Adipocyte (in vitro differentiated cells): ENCODE measurements at regions not wholly inside any gene's neighbourhood (a gene's known extent, or its start where the extent isn't known, plus 50 kb on each side); places are given as distances from the start of the nearest gene placed in this dataset.

Experiments used
- DNase-seq: peaks from one replicate; pipeline ENCODE4 v3.0.0-alpha.2; 2015; ENCODE audit warnings: low read depth
- H3K27me3 ChIP-seq: replicated peaks from 2 replicates; pipeline ENCODE4 v1.7.0; 2013; ENCODE audit warnings: mild to moderate bottlenecking, low read length, moderate library complexity; ENCODE audit not compliant: control insufficient read depth, insufficient read depth
- H3K36me3 ChIP-seq: 2 replicates; pipeline ENCODE4 v1.7.0; 2013; ENCODE audit warnings: low read length, mild to moderate bottlenecking, moderate library complexity; ENCODE audit not compliant: control insufficient read depth, insufficient read depth, severe bottlenecking
- H3K4me1 ChIP-seq: 2 replicates; pipeline ENCODE4 v1.7.0; 2013; ENCODE audit warnings: mild to moderate bottlenecking, low read length, moderate library complexity; ENCODE audit not compliant: control insufficient read depth, insufficient read depth
- H3K4me3 ChIP-seq: 2 replicates; pipeline ENCODE4 v1.7.0; 2013; ENCODE audit warnings: mild to moderate bottlenecking, low read length, moderate library complexity
- H3K9ac ChIP-seq: 2 replicates; pipeline ENCODE4 v1.7.0; 2013; ENCODE audit warnings: mild to moderate bottlenecking, low read length, moderate library complexity
- H3K9me3 ChIP-seq: 2 replicates; pipeline ENCODE4 v1.7.0; 2013; ENCODE audit warnings: mild to moderate bottlenecking, low read length, moderate library complexity; ENCODE audit not compliant: control insufficient read depth

- no peaks in the 10 kb centered on the region for H3K9me3 ChIP-seq
- no peaks in the 10 kb centered on the region for H3K4me1 ChIP-seq
- no peaks in the 10 kb centered on the region for H3K27me3 ChIP-seq
- H3K36me3 ChIP-seq: no peaks in the 10 kb centered on the region
- H3K4me3 ChIP-seq: no peak overlapping the region
- no peak overlapping the region for H3K9ac ChIP-seq
- no peak for DNase-seq
Observed at GRCh38 chr13:74530011-74530410, 395.8 kb upstream of the KLF12 start.

GRCh38 chr13:74528734-74529513 lies 394.7 kb upstream of the KLF12 start:
- peak; percentile 43 for DNase-seq

GRCh38 chr13:74523057-74523456 lies 388.9 kb upstream of the KLF12 start:
- Histone ChIP-seq H3K27me3 (no peaks in the 10 kb centered on the region), H3K9ac (no peak overlapping the region), H3K36me3 (no peaks in the 10 kb centered on the region), H3K4me3 (no peak overlapping the region), H3K9me3 (no peaks in the 10 kb centered on the region), H3K4me1 (peaks cover 9% of the 10 kb centered on the region)
- DNase-seq: no peak

More at GRCh38 chr13:74528734-74529513, 394.7 kb upstream of the KLF12 start:
- H3K27me3 ChIP-seq: no peaks in the 10 kb centered on the region
- no peaks in the 10 kb centered on the region for H3K4me1 ChIP-seq
- no peak overlapping the region for H3K4me3 ChIP-seq
- H3K9ac ChIP-seq: no peak overlapping the region
- H3K36me3 ChIP-seq: no peaks in the 10 kb centered on the region
- no peaks in the 10 kb centered on the region for H3K9me3 ChIP-seq

GRCh38 chr13:74511523-74511922 lies 377.3 kb upstream of the KLF12 start:
- H3K27me3 ChIP-seq: no peaks in the 10 kb centered on the region
- H3K4me1 ChIP-seq: no peaks in the 10 kb centered on the region
- no peaks in the 10 kb centered on the region for H3K36me3 ChIP-seq
- no peak overlapping the region for H3K4me3 ChIP-seq
- H3K9ac ChIP-seq: no peak overlapping the region
- no peak for DNase-seq
- H3K9me3 ChIP-seq: peaks cover 6% of the 10 kb centered on the region

GRCh38 chr13:74487091-74487722 lies 353.0 kb upstream of the KLF12 start:
- Histone ChIP-seq H3K9ac (no peak overlapping the region), H3K4me1 (peaks cover 11% of the 10 kb centered on the region), H3K27me3 (no peaks in the 10 kb centered on the region), H3K4me3 (no peak overlapping the region), H3K36me3 (no peaks in the 10 kb centered on the region), H3K9me3 (no peaks in the 10 kb centered on the region)
- peak; percentile 15 for DNase-seq

GRCh38 chr13:74485757-74486156 lies 351.6 kb upstream of the KLF12 start:
- Histone ChIP-seq H3K9me3 (no peaks in the 10 kb centered on the region), H3K4me3 (no peak overlapping the region), H3K27me3 (no peaks in the 10 kb centered on the region), H3K9ac (no peak overlapping the region), H3K4me1 (peaks cover 11% of the 10 kb centered on the region), H3K36me3 (no peaks in the 10 kb centered on the region)
- DNase-seq: no peak

GRCh38 chr13:74479124-74479523 lies 344.9 kb upstream of the KLF12 start:
- Histone ChIP-seq H3K9ac (no peak overlapping the region), H3K36me3 (no peaks in the 10 kb centered on the region), H3K27me3 (no peaks in the 10 kb centered on the region), H3K4me1 (peaks cover 7% of the 10 kb centered on the region), H3K4me3 (no peak overlapping the region), H3K9me3 (peaks cover 4% of the 10 kb centered on the region)
- no peak for DNase-seq

- H3K4me3 ChIP-seq: no peak overlapping the region
- no peaks in the 10 kb centered on the region for H3K27me3 ChIP-seq
- H3K36me3 ChIP-seq: no peaks in the 10 kb centered on the region
- H3K9ac ChIP-seq: no peak overlapping the region
- H3K9me3 ChIP-seq: peaks cover 4% of the 10 kb centered on the region
- no peak for DNase-seq
- peaks cover 7% of the 10 kb centered on the region for H3K4me1 ChIP-seq
Observed at GRCh38 chr13:74476788-74477187, 342.6 kb upstream of the KLF12 start.

- H3K36me3 ChIP-seq: no peaks in the 10 kb centered on the region
Observed at GRCh38 chr13:74476365-74476764, 342.2 kb upstream of the KLF12 start.

GRCh38 chr13:74466864-74467263 lies 332.7 kb upstream of the KLF12 start:
- DNase-seq: no peak
- no peaks in the 10 kb centered on the region for H3K9me3 ChIP-seq
- no peak overlapping the region for H3K9ac ChIP-seq
- H3K4me3 ChIP-seq: no peak overlapping the region
- no peaks in the 10 kb centered on the region for H3K36me3 ChIP-seq
- H3K4me1 ChIP-seq: no peaks in the 10 kb centered on the region
- H3K27me3 ChIP-seq: no peaks in the 10 kb centered on the region

More at GRCh38 chr13:74476365-74476764, 342.2 kb upstream of the KLF12 start:
- H3K9ac ChIP-seq: no peak overlapping the region
- H3K27me3 ChIP-seq: no peaks in the 10 kb centered on the region
- DNase-seq: peak; percentile 68
- no peak overlapping the region for H3K4me3 ChIP-seq
- peaks cover 4% of the 10 kb centered on the region for H3K9me3 ChIP-seq
- H3K4me1 ChIP-seq: peaks cover 7% of the 10 kb centered on the region

GRCh38 chr13:74466020-74466419 lies 331.8 kb upstream of the KLF12 start:
- no peaks in the 10 kb centered on the region for H3K36me3 ChIP-seq
- no peaks in the 10 kb centered on the region for H3K9me3 ChIP-seq
- no peak overlapping the region for H3K9ac ChIP-seq
- no peak overlapping the region for H3K4me3 ChIP-seq
- H3K4me1 ChIP-seq: no peaks in the 10 kb centered on the region
- no peak for DNase-seq
- no peaks in the 10 kb centered on the region for H3K27me3 ChIP-seq
